ENCODE measurements at regions not wholly inside any gene's neighbourhood (a gene's known extent, or its start where the extent isn't known, plus 50 kb on each side); places are given as distances from the start of the nearest gene placed in this dataset.

DNA sequence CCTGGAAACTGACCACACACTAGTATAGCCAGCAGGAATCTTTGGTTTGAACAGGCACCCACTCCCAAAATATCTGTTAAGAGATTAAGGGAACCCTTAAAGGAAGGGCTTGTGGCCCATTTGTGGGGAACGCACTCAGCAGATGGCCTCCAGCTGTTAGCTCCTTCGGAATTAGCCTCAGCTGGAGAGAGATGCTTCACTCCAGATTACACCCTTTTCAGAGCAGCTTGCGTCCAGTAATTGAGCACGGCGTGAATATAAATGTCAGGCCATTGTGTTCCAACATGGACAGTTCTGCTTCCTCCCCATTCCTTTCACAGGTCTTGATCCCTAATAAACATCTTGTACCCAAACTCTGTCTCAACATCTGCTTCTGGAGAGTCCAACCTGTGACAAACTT lies 397.8 kb downstream of the SEC23A start:
- ChIA-PET POLR2A (no interaction called here), CTCF (interaction anchor here (1.0 kb wide), 1 partner anchor 16 kb away, joined by 3 read pairs; no protein-coding TSS in a partner anchor)
- DNase-seq (ENCODE audit: low read depth, low spot score), result no peak
- no peak overlapping the region for H3K4me3 ChIP-seq (ENCODE audit: low read depth, low read length)
- TF ChIP-seq, protein P1, sequence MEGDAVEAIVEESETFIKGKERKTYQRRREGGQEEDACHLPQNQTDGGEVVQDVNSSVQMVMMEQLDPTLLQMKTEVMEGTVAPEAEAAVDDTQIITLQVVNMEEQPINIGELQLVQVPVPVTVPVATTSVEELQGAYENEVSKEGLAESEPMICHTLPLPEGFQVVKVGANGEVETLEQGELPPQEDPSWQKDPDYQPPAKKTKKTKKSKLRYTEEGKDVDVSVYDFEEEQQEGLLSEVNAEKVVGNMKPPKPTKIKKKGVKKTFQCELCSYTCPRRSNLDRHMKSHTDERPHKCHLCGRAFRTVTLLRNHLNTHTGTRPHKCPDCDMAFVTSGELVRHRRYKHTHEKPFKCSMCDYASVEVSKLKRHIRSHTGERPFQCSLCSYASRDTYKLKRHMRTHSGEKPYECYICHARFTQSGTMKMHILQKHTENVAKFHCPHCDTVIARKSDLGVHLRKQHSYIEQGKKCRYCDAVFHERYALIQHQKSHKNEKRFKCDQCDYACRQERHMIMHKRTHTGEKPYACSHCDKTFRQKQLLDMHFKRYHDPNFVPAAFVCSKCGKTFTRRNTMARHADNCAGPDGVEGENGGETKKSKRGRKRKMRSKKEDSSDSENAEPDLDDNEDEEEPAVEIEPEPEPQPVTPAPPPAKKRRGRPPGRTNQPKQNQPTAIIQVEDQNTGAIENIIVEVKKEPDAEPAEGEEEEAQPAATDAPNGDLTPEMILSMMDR (IDR thresholded peaks at IDR 0.05; ENCODE audit: insufficient read depth, low read length, missing control alignments), result no peak

DNA sequence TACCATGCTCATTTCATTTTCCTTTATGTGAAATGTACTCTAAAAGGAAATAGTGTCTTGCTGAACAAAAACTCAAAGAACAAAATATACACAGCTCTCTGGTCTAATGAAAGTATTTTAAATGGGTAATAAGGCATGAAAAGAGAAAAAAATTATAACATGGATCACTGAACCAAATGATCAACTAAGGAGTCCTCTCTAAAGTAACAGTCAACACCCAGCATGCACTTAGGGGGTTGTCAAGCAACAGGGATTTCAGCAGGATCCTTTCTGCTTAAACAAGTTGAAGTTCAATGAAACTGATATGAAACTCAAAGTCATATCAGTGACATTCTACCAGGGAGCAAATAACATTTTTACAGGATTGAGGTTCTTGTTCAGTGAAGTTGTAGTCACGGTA lies 398.8 kb downstream of the SEC23A start:
- CTCF ChIA-PET, result no interaction called here
- DNase-seq (ENCODE audit: low read depth, low spot score), result no peak
- POLR2A ChIA-PET, result no interaction called here
- H3K4me3 ChIP-seq (ENCODE audit: low read depth, low read length), result no peak overlapping the region
- TF ChIP-seq, protein P1 (IDR thresholded peaks at IDR 0.05; ENCODE audit: insufficient read depth, low read length, missing control alignments), result no peak

DNA sequence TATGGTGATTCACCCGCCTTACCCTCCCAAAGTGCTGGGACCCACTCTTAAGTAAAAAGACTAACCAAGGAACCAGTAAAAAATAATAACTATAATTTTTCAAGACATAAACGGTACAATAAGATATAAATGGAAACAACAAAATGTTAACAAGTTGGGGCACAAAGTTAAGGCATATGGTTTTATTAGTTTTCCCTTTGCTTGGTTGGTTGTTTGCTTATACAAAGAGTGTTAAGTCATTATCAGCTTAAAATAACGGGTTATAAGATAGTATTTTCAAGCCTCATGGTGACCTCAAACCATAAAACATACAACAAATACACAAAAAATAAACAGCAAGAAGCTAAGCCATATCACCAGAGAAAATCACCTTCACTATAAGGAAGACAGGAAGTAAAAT lies 406.1 kb downstream of the SEC23A start:
- H3K4me3 ChIP-seq (ENCODE audit: low read depth, low read length), result no peak overlapping the region
- ChIA-PET CTCF (interaction anchor here (1.8 kb wide), 1 partner anchor 96 kb away, joined by 3 read pairs; no protein-coding TSS in a partner anchor), POLR2A (no interaction called here)
- TF ChIP-seq, protein P1 (IDR thresholded peaks at IDR 0.05; ENCODE audit: insufficient read depth, low read length, missing control alignments), result no peak
- no peak for DNase-seq (ENCODE audit: low read depth, low spot score)

DNA sequence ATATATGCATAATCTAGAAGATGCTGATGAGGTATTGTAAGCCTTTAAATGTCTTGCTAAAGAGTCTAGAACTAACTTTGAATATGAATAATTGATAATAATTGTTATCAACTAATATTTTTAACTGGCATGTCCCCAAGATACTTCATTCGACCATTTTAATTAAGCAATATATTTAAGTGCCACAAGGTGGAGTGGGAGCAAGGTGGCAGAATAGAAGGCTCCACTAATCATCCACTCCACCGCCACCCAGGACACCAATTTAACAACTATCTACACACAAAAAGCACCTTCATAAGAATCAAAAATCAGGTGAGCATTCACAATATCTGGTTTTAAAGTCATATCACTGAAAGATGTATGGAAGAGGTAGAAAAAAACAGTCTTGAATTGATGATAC lies 409.6 kb downstream of the SEC23A start:
- POLR2A ChIA-PET, result no interaction called here
- DNase-seq (ENCODE audit: low read depth, low spot score), result no peak
- CTCF ChIA-PET, result interaction anchor here (1.2 kb wide), 1 partner anchor 174 kb away, joined by 4 read pairs; no protein-coding TSS in a partner anchor

DNA sequence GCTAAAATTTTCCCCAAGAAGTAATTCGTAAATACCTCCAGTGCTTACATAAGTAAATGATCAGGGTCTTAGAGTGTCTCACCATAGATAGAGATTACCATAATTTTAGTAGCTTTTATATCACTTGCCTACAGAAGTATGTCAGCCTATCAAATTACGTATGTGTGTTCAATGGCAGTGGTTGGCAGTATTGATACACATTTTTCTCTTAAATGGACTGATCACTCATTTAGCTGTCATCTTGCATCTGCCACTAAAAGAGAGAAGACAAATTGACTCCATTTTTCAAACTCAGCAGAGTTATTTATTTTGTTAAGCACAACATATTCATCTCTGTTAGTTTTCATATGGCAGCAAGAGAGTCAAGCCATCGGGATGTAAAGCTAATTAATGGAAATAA lies 413.1 kb upstream of the CLEC14A start:
- TF ChIP-seq, protein P1 (IDR thresholded peaks at IDR 0.05; ENCODE audit: insufficient read depth, low read length, missing control alignments), result no peak
- ChIA-PET POLR2A (no interaction called here), CTCF (no interaction called here)
- DNase-seq (ENCODE audit: low read depth, low spot score), result no peak
- no peak overlapping the region for H3K4me3 ChIP-seq (ENCODE audit: low read depth, low read length)

More for the DNA sequence above, 409.6 kb downstream of the SEC23A start:
- TF ChIP-seq, protein P1 (IDR thresholded peaks at IDR 0.05; ENCODE audit: insufficient read depth, low read length, missing control alignments), result no peak
- no peak overlapping the region for H3K4me3 ChIP-seq (ENCODE audit: low read depth, low read length)

DNA sequence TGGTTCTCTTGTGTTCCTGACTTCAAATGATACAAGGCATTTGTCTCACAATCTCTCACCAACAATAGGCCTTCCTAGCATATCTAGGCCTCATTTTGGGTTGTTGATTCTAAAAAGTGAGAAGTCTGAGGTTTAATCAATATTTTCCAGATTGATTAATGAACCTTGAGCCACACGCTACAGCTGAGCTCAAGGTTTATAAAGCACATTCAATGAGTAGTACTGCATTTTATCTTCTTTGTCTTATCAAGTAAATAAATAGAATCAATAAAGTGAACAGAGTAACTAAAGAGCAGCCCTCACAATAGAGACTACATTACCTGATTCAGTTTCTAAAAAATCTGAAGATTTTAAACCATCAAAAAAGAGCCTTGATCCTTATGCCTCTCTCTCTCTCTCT lies 407.5 kb upstream of the CLEC14A start:
- POLR2A ChIA-PET, result no interaction called here
- TF ChIP-seq, protein P1 (IDR thresholded peaks at IDR 0.05; ENCODE audit: insufficient read depth, low read length, missing control alignments), result no peak
- CTCF ChIA-PET, result no interaction called here
- no peak overlapping the region for H3K4me3 ChIP-seq (ENCODE audit: low read depth, low read length)
- no peak for DNase-seq (ENCODE audit: low read depth, low spot score)
